ENCODE measurements at regions not wholly inside any gene's neighbourhood (a gene's known extent, or its start where the extent isn't known, plus 50 kb on each side); places are given as distances from the start of the nearest gene placed in this dataset.
"Not testable (repeated sequence)": the region's sequence is repeated elsewhere in the genome, so short reads cannot be mapped to it uniquely, and the experiment has no call there.

DNA sequence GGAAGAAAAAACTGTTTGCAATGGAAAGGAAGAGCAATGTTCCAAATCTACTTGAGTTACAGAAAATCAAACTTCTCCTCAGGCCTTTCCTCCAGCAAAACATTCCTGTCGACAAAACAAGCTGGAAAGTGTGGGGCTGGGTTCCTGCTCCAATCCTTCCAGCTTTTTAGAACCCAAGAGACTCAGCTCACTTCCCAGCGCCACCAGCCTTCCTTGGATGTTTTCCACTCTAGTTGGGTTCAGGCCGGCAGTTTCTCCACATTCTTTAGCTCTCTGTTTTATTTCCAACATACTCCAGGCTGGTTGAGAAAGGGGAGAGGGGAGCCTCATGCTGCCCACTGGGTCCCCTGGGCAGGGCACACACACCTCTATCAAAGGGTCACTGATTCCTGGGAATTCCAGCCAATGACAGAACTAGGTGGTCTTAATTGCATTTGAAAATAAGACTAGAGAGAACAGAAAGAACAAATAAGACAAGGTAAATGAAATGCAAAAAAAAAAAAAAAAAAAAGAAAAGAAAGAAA lies 287.5 kb upstream of the FRG1 start:
- peak; percentile 42 for ATAC-seq
- DNase-seq (ENCODE audit: missing footprints); intact Hi-C loops (cut with DNase I): not testable (repeated sequence)

DNA sequence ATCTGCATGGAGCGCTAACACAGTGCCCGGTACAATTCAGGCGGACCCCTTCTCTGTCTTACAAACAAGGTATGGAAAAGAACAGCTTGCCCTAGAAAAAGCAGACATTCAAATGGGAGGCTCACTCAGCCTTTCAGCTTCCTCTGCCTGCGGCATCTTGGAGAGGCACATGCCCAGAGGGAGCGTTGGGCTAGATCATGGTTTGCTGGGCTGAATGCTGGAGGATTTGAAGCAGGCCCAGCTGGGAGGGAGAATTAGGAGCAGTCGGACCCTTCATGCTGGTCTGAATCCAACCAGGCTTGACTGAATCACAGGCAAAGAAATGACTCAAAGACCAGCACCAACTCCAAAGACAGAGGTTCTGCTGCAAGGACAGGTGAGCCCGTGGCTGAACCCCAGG lies 286.7 kb upstream of the FRG1 start:
- intact Hi-C loops (cut with DNase I); ATAC-seq: not testable (repeated sequence)

DNA sequence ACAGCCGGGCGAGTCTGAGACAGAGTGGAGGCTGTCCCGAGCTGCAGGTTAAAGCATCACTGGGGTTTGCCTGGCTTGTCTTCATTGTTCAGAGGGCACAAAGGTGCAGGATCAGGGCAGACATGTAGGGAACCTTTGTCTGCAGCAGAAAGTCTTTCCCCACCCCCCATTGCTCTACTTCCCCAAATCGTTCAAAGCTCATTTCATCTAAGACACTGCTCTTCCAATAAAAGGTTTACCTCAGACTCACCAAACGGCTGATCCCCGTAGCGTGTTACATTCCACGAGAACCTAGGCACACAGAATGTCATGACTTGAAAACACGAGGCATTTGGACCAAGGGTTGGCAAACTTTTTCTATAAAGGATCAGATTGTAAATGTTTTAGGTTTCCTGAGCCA lies 286.3 kb upstream of the FRG1 start:
- intact Hi-C loops (cut with DNase I); DNase-seq (ENCODE audit: missing footprints); ATAC-seq: not testable (repeated sequence)

More for the DNA sequence above, 286.7 kb upstream of the FRG1 start:
- not testable (repeated sequence) for DNase-seq (ENCODE audit: missing footprints)

GRCh38 chr4:189655817-189656216 lies 284.9 kb upstream of the FRG1 start:
- ATAC-seq; intact Hi-C loops (cut with DNase I): not testable (repeated sequence)

DNA sequence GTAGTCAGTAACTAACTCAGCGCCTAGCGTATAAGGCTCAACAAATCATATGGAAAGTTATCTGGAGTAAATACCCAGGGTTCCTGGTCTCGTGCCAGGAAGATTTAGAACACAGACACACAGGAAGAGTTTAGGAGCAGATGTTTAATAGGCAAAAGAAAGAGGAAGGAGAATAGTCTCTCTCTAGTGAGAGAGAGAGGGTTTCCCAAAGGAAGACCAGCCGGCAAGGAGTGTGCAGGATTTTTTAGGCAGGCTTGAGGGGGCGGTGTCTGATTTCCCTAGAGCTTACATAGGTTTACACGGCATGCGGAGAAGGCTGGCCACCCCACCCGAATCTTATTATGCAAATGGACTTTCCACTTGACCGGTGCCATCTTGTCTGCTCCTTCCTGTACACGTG lies 284.0 kb upstream of the FRG1 start:
- DNase-seq (ENCODE audit: missing footprints) (peak; percentile 65), ATAC-seq (no peak)
- intact Hi-C loops (cut with DNase I): no loop called here

More at GRCh38 chr4:189655817-189656216, 284.9 kb upstream of the FRG1 start:
- not testable (repeated sequence) for DNase-seq (ENCODE audit: missing footprints)

DNA sequence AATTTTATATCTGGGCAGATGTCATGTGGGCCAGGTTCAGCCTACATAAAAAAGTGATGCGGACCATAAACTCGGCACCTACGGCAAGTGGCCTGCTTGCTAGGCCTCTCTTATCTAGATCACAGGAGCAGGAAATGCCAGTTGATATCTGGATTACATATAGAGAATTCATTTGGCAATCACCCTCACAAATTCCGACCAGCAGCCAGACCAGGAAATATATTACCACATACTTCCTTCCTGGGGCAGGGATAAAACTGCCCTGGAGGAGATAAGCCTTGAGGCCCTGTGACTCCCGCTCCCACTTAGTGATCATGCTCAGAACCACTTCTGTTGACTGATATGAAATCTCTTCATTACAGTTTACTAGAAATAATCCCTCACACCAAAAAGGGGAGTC lies 282.4 kb upstream of the FRG1 start:
- intact Hi-C loops (cut with DNase I); DNase-seq (ENCODE audit: missing footprints); ATAC-seq: not testable (repeated sequence)

DNA sequence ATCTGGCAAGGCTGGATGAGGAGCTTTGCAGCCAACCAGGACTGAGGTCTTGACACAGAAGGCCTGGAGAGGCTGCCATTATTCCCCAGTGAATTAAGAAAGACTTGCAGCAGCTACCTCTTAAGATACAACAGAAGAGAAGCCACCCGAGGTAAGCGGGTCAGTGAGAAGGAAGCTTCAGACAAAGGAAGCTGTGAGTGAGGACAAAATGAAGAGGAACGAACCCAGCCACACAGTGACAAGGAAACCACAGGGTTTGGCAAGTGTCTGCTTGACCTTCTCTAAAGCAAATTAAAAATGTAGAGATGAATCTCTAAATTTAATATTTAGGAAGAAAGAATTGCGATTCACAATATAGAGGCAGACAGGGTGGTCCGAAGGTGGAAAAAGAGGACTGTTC lies 281.8 kb upstream of the FRG1 start:
- intact Hi-C loops (cut with DNase I); DNase-seq (ENCODE audit: missing footprints): not testable (repeated sequence)
- peak; percentile 48 for ATAC-seq

GRCh38 chr4:189659287-189659686 lies 281.4 kb upstream of the FRG1 start:
- intact Hi-C loops (cut with DNase I): no loop called here
- no peak for ATAC-seq
- DNase-seq (ENCODE audit: missing footprints): no peak

DNA sequence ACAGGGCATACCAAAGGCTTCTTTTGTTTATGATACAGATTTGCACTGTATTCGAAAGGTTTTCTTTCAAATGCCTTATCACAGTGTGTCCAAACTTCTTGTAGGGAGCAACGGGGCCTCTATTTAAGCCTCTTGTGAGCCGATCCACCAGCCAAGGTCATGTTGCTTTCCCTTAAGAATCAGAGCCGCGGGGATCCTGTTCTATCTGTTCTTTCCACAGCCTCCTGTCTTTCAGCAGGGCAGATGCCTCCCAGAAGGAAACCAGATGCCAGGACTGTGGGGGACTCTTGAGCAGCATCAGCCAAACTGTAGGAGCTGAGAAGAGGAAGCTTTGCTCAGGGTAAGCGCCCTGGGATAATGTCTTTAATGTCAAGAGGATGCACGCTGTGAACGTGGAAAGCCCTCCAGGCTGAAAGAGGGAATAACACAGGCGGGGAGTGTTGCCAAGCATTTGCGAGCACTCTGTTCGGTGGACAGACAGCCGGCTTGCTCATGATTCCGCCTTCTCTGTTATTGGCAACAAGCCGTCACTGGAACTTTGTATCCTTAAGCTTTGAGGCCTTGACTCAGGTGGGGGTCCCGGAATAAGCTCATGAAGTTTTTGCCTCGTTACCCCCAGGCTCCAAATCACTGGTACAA lies 279.8 kb upstream of the FRG1 start:
- intact Hi-C loops (cut with DNase I): no loop called here
- ATAC-seq (peak; percentile 28), DNase-seq (ENCODE audit: missing footprints) (no peak)

GRCh38 chr4:189664693-189665250 lies 275.9 kb upstream of the FRG1 start:
- no peak for ATAC-seq
- intact Hi-C loops (cut with DNase I): no loop called here

DNA sequence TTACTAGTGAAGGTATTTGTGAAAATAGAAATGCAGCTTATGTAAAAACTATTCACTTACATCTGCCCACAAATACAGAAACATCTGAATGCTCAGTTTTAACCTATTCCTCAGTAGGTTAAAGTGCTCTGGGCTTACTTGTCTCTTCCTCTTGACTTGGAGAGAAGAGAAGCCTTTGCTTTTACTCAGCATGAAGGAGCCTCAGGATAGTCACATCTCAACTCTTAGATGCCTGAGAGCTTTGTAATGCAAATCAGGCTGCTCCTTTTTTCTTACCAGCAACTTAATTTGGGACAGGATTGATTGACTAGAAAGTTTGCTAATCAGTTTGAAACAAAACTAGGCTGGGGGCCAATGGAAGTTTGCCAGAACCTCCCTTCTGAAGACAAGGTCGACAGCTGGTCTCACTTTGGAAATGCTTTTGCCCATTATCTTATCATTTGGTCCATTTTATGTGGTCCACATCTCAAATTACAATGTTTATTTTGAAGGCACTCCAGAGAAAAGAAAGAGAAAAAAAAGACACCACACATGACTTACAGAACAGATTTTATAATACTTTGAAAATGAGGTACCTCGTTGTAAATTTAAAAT lies 274.9 kb upstream of the FRG1 start:
- DNase-seq (ENCODE audit: missing footprints); ATAC-seq; intact Hi-C loops (cut with DNase I): not testable (repeated sequence)

More at GRCh38 chr4:189664693-189665250, 275.9 kb upstream of the FRG1 start:
- DNase-seq (ENCODE audit: missing footprints): peak; percentile 47

DNA sequence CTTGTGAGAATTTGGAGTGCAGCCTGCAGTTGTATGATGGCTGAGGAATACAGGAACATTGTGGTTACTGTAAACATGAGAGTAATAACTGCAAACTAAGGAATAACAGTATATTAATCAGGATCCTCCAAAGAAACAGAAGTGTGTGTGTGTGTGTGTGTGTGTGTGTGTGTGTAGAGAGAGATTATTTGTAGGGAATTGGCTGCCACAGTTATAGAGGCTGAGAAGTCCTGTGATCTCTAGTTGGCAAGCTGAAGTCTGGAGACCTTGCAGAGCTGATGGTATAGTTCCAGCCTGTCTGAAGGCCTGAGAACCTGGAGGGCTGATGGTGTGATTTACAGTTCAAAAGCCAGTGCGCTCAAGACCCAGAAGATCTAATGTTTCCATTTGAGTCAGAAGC lies 273.3 kb upstream of the FRG1 start:
- intact Hi-C loops (cut with DNase I); DNase-seq (ENCODE audit: missing footprints); ATAC-seq: not testable (repeated sequence)

DNA sequence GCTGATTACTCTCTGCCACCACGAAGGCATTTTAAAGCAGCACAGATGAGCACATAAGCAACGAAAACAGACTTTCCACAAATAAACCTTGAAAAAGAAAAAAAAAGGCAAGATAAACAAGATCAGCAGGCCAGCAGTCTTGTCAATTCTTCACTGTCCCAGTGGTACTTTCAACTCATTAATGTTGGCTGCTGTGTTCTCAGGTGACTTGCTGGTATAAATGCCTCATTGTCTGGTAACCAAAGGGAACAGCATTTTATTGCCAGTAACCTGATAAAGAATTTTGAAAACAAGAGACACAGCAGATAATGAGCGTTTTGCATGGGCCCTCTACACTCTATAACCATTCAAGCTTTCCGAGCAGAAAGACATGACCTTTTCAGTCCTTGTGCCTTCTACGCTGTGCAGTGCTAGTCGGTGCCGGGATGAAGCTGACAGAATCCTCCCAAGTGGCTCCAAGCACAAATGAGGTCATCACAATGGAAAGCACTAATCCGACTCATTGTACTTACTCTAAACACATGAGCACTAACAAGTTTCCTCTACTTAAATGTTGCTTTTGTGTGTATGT lies 242.9 kb upstream of the FRG1 start:
- intact Hi-C loops (cut with DNase I): not testable (repeated sequence)

DNA sequence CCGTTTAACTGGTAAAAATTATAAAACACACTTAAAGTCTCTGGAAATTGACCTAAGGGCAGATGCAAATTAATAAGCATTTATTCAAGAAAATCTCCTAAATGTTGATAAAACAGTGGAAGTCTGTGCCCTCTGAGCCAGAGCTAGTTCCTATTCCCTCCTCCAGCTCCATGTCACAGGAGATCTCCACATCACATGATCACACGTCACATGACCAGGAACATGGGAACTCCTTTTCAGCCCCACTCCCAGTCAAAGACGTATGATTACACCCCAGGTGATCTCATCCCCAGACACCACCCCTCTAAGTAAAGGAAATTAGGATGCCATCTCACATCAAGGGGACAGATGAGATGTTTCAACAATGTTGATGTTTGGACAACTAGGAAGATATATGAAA lies 237.7 kb upstream of the FRG1 start:
- intact Hi-C loops (cut with DNase I); ATAC-seq; DNase-seq (ENCODE audit: missing footprints): not testable (repeated sequence)

More for the DNA sequence above, 242.9 kb upstream of the FRG1 start:
- DNase-seq (ENCODE audit: missing footprints); ATAC-seq: not testable (repeated sequence)

- ATAC-seq; DNase-seq (ENCODE audit: missing footprints); intact Hi-C loops (cut with DNase I): not testable (repeated sequence)
Observed at GRCh38 chr4:189706821-189707220, 233.9 kb upstream of the FRG1 start.

DNA sequence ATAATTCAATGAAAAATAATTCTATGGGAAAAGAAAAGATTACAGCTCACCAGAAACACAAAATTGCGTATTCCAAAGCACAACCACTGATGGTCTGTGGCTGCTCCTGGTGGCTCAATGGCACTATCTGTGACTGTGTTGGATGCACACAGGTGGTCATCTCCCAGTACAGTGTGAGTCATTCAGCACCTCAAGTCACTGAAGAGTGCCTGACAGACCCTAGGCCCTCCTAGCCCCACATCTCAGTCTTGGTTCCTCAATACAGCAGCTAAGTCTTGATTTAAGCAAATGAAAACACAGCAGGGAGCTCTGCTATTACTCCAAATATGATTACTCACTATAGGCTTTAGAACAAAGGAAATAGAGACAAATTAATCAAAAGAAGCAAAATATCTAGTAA lies 233.4 kb upstream of the FRG1 start:
- intact Hi-C loops (cut with DNase I): not testable (repeated sequence)

DNA sequence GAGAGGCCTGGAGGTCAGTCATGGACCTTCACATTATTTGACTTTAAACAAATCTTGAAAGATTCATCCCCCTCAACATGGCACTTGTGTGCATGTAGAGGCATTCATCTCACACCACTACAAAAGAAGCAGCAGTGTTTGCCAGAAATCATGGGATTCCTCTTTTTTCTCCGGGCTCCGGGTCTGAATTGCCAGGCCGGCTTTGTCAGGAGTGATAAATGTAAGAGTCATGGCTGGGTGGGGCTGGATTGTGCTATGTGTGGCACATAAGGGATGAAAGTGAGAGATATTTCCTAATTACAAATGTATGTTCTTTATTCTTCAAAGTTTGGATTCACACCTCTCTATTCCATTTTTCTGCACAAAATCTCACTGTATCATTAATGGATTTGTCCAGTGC lies 228.7 kb upstream of the FRG1 start:
- ATAC-seq; intact Hi-C loops (cut with DNase I); DNase-seq (ENCODE audit: missing footprints): not testable (repeated sequence)

More for the DNA sequence above, 233.4 kb upstream of the FRG1 start:
- not testable (repeated sequence) for ATAC-seq; DNase-seq (ENCODE audit: missing footprints)

- intact Hi-C loops (cut with DNase I); DNase-seq (ENCODE audit: missing footprints): not testable (repeated sequence)
- peak; percentile 39 for ATAC-seq
Observed at GRCh38 chr4:189721016-189721993, 219.4 kb upstream of the FRG1 start.

Data from Right ventricle myocardium inferior (tissue), 1 donor.